ENCODE measurements at regions not wholly inside any gene's neighbourhood (a gene's known extent, or its start where the extent isn't known, plus 50 kb on each side); places are given as distances from the start of the nearest gene placed in this dataset.

- Histone ChIP-seq H3K4me3 (ENCODE audit: low read depth in 1 of 2, low read length in 2 of 2) (no peak overlapping the region), H3K9ac (ENCODE audit: low read length) (no peak overlapping the region), H3K4me1 (ENCODE audit: insufficient read depth, low read length) (no peaks in the 10 kb centered on the region), H3K9me3 (ENCODE audit: low read length) (no peaks in the 10 kb centered on the region), H3K27ac (ENCODE audit: low read depth, low read length) (no peak overlapping the region), H3K27me3 (ENCODE audit: control insufficient read depth in 1 of 2, insufficient read depth in 2 of 2, low read length in 2 of 2) (no peaks in the 10 kb centered on the region), H3K36me3 (ENCODE audit: insufficient read depth, low read length) (no peaks in the 10 kb centered on the region)
Measured at GRCh38 chr13:83265279-83265678, 617.0 kb downstream of the SLITRK1 start.

DNA sequence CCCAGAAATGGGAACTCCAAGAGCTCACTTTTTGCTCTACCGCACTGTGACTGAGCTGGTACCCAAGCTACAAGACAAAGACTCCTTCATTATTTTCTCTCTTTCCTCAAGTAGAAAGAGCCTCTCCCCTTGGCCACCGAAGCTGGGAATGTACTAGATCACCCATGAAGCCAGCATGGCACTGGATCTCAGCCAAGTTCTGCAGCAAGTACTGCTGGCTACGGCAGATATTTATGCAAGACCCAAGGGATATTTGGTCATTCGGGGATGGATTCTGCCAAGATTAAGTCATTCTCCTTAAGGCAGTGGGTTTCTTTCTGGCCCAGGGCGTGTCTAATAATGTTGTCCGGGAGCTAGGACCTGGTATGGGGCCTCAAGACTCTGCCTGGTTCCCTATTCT, 633.5 kb downstream of the SLITRK1 start:
- Histone ChIP-seq H3K9ac (ENCODE audit: low read length) (no peak overlapping the region), H3K27me3 (ENCODE audit: control insufficient read depth in 1 of 2, insufficient read depth in 2 of 2, low read length in 2 of 2) (no peaks in the 10 kb centered on the region), H3K4me3 (ENCODE audit: low read depth in 1 of 2, low read length in 2 of 2) (no peak overlapping the region), H3K36me3 (ENCODE audit: insufficient read depth, low read length) (no peaks in the 10 kb centered on the region), H3K9me3 (ENCODE audit: low read length) (peaks cover 5% of the 10 kb centered on the region), H3K27ac (ENCODE audit: low read depth, low read length) (no peak overlapping the region), H3K4me1 (ENCODE audit: insufficient read depth, low read length) (no peaks in the 10 kb centered on the region)

DNA sequence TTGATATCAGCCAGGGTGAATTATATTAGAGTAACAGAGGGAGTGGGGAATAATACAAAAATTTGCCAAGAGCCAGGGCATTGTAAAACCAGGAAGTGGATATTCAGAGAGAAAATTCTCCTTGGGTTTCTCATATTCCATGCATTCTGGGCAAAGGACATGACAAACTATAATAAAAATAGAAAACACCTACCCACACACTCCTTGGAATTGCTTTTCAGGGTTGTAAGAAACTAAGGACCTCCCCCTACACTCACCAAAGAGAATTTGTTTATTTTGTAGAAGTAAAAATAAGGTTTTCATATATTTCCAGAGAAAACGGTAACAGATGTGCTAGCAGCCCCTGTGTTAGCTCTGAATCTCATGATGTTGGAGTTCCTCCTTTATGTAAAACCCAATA, 649.6 kb downstream of the SLITRK1 start:
- Histone ChIP-seq H3K9me3 (ENCODE audit: low read length) (no peaks in the 10 kb centered on the region), H3K27ac (ENCODE audit: low read depth, low read length) (no peak overlapping the region), H3K4me1 (ENCODE audit: insufficient read depth, low read length) (no peaks in the 10 kb centered on the region), H3K9ac (ENCODE audit: low read length) (no peak overlapping the region), H3K36me3 (ENCODE audit: insufficient read depth, low read length) (no peaks in the 10 kb centered on the region), H3K4me3 (ENCODE audit: low read depth in 1 of 2, low read length in 2 of 2) (no peak overlapping the region), H3K27me3 (ENCODE audit: control insufficient read depth in 1 of 2, insufficient read depth in 2 of 2, low read length in 2 of 2) (no peaks in the 10 kb centered on the region)

DNA sequence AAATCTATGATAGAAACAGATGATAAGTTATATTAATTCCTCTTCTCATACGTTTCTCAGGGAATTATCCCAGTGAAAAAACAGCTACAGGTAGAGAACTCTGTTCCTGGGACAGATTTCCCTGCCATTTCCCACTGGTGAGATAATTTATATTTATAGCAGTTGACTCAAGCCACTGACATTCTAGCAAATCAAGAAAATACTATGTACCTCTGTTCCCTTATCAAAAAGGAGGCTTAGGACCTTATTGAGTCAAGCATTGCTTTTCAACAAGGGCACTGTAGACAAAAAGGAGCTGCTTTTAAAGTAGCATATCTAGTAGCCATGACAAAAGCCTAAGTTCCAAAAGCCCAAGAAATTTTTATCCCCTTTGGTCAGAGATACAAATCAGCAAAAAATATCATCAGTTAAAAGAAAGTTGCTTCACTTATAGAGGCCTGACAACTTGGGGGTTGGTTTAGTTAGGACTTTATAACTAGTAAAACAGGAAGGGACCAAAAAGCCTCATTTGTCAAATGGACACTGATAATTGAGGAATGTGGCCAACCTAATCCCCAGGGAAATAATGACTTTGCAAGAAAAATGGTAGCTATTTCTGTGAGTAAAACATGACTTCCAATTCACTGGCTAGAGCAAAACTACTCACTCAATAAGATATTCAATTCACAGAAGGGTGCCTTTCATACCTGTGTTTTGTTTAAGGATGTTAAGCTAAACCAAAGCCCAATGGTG, 652.5 kb downstream of the SLITRK1 start:
- Histone ChIP-seq H3K9ac (ENCODE audit: low read length) (no peak overlapping the region), H3K27me3 (ENCODE audit: control insufficient read depth in 1 of 2, insufficient read depth in 2 of 2, low read length in 2 of 2) (no peaks in the 10 kb centered on the region)

DNA sequence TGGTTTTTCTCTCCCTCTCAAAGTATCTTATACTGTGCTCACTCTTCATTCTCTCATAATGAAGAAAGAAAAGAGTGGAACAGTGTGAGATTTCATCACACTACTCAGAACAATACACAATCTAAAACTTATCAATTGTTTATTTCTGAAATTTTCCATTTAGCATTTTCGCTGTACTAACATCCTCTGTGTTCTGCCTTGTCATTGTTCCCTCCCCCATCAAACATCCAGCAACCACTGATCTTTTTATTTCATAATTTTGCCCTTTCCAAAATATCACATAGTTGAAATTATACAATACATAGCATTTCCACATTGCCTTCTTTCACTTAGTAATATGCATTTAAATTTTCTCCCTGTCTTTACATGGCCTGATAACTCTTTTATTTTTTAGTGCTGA, 658.7 kb downstream of the SLITRK1 start:
- H3K4me3 ChIP-seq (ENCODE audit: low read depth in 1 of 2, low read length in 2 of 2) = no peak overlapping the region
- no peaks in the 10 kb centered on the region for H3K4me1 ChIP-seq (ENCODE audit: insufficient read depth, low read length)
- H3K27ac ChIP-seq (ENCODE audit: low read depth, low read length) = no peak overlapping the region
- no peaks in the 10 kb centered on the region for H3K27me3 ChIP-seq (ENCODE audit: control insufficient read depth in 1 of 2, insufficient read depth in 2 of 2, low read length in 2 of 2)
- no peaks in the 10 kb centered on the region for H3K36me3 ChIP-seq (ENCODE audit: insufficient read depth, low read length)
- no peaks in the 10 kb centered on the region for H3K9me3 ChIP-seq (ENCODE audit: low read length)
- H3K9ac ChIP-seq (ENCODE audit: low read length) = no peak overlapping the region

More for the DNA sequence above, 652.5 kb downstream of the SLITRK1 start:
- no peaks in the 10 kb centered on the region for H3K4me1 ChIP-seq (ENCODE audit: insufficient read depth, low read length)
- H3K36me3 ChIP-seq (ENCODE audit: insufficient read depth, low read length) = no peaks in the 10 kb centered on the region
- H3K27ac ChIP-seq (ENCODE audit: low read depth, low read length) = no peak overlapping the region
- no peaks in the 10 kb centered on the region for H3K9me3 ChIP-seq (ENCODE audit: low read length)
- H3K4me3 ChIP-seq (ENCODE audit: low read depth in 1 of 2, low read length in 2 of 2) = no peak overlapping the region

- no peaks in the 10 kb centered on the region for H3K36me3 ChIP-seq (ENCODE audit: insufficient read depth, low read length)
- no peak overlapping the region for H3K27ac ChIP-seq (ENCODE audit: low read depth, low read length)
- H3K4me3 ChIP-seq (ENCODE audit: low read depth in 1 of 2, low read length in 2 of 2) = no peak overlapping the region
- H3K4me1 ChIP-seq (ENCODE audit: insufficient read depth, low read length) = peaks cover under 1% of the 10 kb centered on the region
- no peak overlapping the region for H3K9ac ChIP-seq (ENCODE audit: low read length)
- H3K27me3 ChIP-seq (ENCODE audit: control insufficient read depth in 1 of 2, insufficient read depth in 2 of 2, low read length in 2 of 2) = no peaks in the 10 kb centered on the region
- H3K9me3 ChIP-seq (ENCODE audit: low read length) = no peaks in the 10 kb centered on the region
Measured at GRCh38 chr13:83221813-83222241, 660.4 kb downstream of the SLITRK1 start.

DNA sequence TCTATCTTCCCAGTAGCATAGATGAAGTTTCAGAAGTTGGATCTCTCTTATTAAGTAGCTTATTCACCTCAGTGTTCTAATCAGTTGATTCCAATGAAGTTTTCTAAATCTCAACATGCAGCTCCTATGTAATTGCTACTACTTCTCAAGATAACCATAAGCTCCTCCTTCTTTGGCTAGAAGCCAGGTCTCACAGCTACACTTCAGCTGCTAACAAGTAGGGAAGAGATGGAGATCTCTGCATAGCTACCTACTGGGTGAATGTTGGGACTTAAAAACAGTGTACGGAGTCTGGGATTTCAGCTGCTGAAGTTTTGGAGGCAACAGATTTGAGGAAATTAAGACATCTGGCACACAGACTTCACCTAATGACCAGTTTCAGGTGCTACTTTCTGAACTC, 661.0 kb downstream of the SLITRK1 start:
- Histone ChIP-seq H3K27ac (ENCODE audit: low read depth, low read length) (no peak overlapping the region), H3K27me3 (ENCODE audit: control insufficient read depth in 1 of 2, insufficient read depth in 2 of 2, low read length in 2 of 2) (no peaks in the 10 kb centered on the region), H3K4me3 (ENCODE audit: low read depth in 1 of 2, low read length in 2 of 2) (no peak overlapping the region), H3K9me3 (ENCODE audit: low read length) (no peaks in the 10 kb centered on the region), H3K9ac (ENCODE audit: low read length) (no peak overlapping the region), H3K4me1 (ENCODE audit: insufficient read depth, low read length) (peaks cover 4% of the 10 kb centered on the region), H3K36me3 (ENCODE audit: insufficient read depth, low read length) (no peaks in the 10 kb centered on the region)

- Histone ChIP-seq H3K4me3 (ENCODE audit: low read depth in 1 of 2, low read length in 2 of 2) (no peak overlapping the region), H3K36me3 (ENCODE audit: insufficient read depth, low read length) (no peaks in the 10 kb centered on the region), H3K27me3 (ENCODE audit: control insufficient read depth in 1 of 2, insufficient read depth in 2 of 2, low read length in 2 of 2) (no peaks in the 10 kb centered on the region), H3K27ac (ENCODE audit: low read depth, low read length) (no peak overlapping the region), H3K9me3 (ENCODE audit: low read length) (no peaks in the 10 kb centered on the region), H3K4me1 (ENCODE audit: insufficient read depth, low read length) (peaks cover 4% of the 10 kb centered on the region), H3K9ac (ENCODE audit: low read length) (no peak overlapping the region)
Measured at GRCh38 chr13:83220241-83220640, 662.0 kb downstream of the SLITRK1 start.

DNA sequence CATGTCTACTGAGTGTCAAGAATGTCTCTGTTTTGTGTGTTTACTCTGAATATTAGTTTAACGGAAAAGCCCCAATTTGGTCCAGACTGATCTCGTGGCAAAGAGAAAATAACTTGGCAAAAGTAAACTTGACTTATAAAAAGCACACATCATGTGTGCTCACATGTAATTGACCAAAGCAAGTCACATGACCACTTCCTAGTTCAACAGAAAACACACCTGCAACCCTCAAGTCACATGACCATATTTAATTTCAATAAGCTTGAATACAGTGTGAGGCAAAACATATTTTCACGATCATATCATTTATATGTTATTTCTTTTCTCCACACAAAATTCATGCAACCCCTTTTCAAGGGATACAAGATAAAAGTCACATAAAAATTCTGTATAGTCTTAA, 662.4 kb downstream of the SLITRK1 start:
- Histone ChIP-seq H3K27ac (ENCODE audit: low read depth, low read length) (no peak overlapping the region), H3K4me3 (ENCODE audit: low read depth in 1 of 2, low read length in 2 of 2) (no peak overlapping the region), H3K27me3 (ENCODE audit: control insufficient read depth in 1 of 2, insufficient read depth in 2 of 2, low read length in 2 of 2) (no peaks in the 10 kb centered on the region), H3K36me3 (ENCODE audit: insufficient read depth, low read length) (no peaks in the 10 kb centered on the region), H3K9me3 (ENCODE audit: low read length) (no peaks in the 10 kb centered on the region), H3K4me1 (ENCODE audit: insufficient read depth, low read length) (peaks cover 4% of the 10 kb centered on the region), H3K9ac (ENCODE audit: low read length) (no peak overlapping the region)

DNA sequence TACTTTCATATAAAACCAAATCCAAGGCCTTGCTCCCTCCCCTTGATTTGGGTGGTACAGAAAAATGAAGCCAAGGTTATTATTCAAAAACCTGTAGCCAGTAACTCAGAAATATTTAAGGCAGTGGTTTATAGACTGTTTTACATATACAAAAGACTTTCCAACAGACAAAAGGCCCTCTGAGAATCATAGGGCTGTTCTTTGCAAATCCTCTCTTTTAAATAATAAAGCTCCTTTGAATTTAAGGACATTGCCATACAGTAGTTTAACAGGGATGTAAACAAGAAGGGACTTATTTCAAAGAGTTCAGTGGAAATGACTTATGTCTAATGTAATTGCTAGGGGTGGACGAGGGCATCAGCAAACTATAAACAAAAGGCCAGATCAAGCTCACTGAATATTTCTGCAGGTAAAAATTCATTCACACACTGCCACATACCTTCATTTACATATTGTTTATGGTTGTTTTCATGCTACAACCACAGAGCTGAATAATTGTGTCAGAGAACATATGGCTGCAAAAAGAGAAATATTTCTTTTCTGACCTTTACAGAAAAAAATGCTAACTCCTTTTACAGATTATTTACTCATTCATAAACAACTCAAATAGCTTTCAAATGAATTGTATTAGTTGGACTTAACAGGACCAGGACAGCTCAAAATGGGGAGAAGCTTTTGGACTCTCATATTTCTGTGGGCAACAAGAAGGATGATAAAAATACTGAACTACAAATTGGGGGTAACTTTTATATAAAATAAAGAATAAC, 665.6 kb downstream of the SLITRK1 start:
- peaks cover 4% of the 10 kb centered on the region for H3K4me1 ChIP-seq (ENCODE audit: insufficient read depth, low read length)
- no peaks in the 10 kb centered on the region for H3K27me3 ChIP-seq (ENCODE audit: control insufficient read depth in 1 of 2, insufficient read depth in 2 of 2, low read length in 2 of 2)
- no peak overlapping the region for H3K9ac ChIP-seq (ENCODE audit: low read length)
- no peaks in the 10 kb centered on the region for H3K9me3 ChIP-seq (ENCODE audit: low read length)
- no peak overlapping the region for H3K27ac ChIP-seq (ENCODE audit: low read depth, low read length)
- no peaks in the 10 kb centered on the region for H3K36me3 ChIP-seq (ENCODE audit: insufficient read depth, low read length)
- no peak overlapping the region for H3K4me3 ChIP-seq (ENCODE audit: low read depth in 1 of 2, low read length in 2 of 2)

DNA sequence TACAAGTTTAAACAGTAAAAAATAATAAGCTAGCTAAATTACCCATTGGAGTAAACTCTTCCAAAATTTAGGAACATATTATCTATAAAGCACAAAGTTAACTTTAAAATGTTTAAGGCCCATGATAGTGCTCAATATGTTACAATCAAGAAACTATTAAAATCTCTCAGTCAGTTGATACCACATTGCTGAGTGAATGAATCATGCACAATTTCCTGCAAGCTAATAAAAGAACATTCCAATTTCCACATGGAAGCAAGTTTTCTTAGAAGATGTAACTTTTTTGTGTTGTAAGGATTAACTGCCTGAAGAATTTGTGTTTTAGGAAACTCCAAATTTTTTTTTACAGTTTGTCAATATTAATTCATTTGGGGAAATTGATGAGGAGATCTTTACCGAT, 666.6 kb downstream of the SLITRK1 start:
- peaks cover 4% of the 10 kb centered on the region for H3K4me1 ChIP-seq (ENCODE audit: insufficient read depth, low read length)
- H3K27me3 ChIP-seq (ENCODE audit: control insufficient read depth in 1 of 2, insufficient read depth in 2 of 2, low read length in 2 of 2) = no peaks in the 10 kb centered on the region
- H3K9ac ChIP-seq (ENCODE audit: low read length) = no peak overlapping the region
- H3K9me3 ChIP-seq (ENCODE audit: low read length) = no peaks in the 10 kb centered on the region
- no peak overlapping the region for H3K27ac ChIP-seq (ENCODE audit: low read depth, low read length)
- no peaks in the 10 kb centered on the region for H3K36me3 ChIP-seq (ENCODE audit: insufficient read depth, low read length)
- H3K4me3 ChIP-seq (ENCODE audit: low read depth in 1 of 2, low read length in 2 of 2) = no peak overlapping the region

DNA sequence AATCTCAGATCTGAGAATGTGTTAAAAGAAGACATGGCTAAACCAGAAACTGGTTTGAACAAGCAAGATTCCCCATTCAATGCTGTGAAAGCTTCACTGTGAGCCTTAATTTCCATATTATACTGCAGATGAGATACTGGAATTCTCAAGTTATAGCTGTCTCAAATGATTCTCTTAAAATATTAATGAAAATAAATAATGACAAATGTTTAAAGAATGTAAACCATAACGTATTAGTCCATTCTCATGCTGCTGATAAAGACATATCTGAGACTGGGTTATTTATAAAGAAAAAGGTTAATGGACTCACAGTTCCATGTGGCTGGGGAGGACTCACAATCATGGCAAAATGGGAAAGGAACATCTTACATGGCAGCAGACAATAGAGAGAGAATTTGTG, 667.8 kb downstream of the SLITRK1 start:
- Histone ChIP-seq H3K36me3 (ENCODE audit: insufficient read depth, low read length) (no peaks in the 10 kb centered on the region), H3K4me3 (ENCODE audit: low read depth in 1 of 2, low read length in 2 of 2) (no peak overlapping the region), H3K27ac (ENCODE audit: low read depth, low read length) (no peak overlapping the region), H3K9ac (ENCODE audit: low read length) (no peak overlapping the region), H3K9me3 (ENCODE audit: low read length) (no peaks in the 10 kb centered on the region), H3K27me3 (ENCODE audit: control insufficient read depth in 1 of 2, insufficient read depth in 2 of 2, low read length in 2 of 2) (no peaks in the 10 kb centered on the region), H3K4me1 (ENCODE audit: insufficient read depth, low read length) (peaks cover 4% of the 10 kb centered on the region)

All from muscle layer of colon (tissue), 2 donors.